HG02623 (cell line): ENCODE measurements at regions not wholly inside any gene's neighbourhood (a gene's known extent, or its start where the extent isn't known, plus 50 kb on each side); places are given as distances from the start of the nearest gene placed in this dataset.

Source experiments
- ATAC-seq: cut with Tn5 transposase; IDR thresholded peaks from one replicate; pipeline ENCODE4 v1.9.1; 2021; ENCODE audit warnings: moderate library complexity; ENCODE audit not compliant: unreplicated experiment

GRCh38 chr22:46053563-46054090 is 76.7 kb upstream of the WNT7B start:
- no peak for ATAC-seq

- ATAC-seq: no peak
Measured at GRCh38 chr22:46054091-46055073, 77.4 kb upstream of the WNT7B start.

- ATAC-seq: no peak
Measured at GRCh38 chr22:46055181-46055875, 78.4 kb upstream of the WNT7B start.

GRCh38 chr22:46055911-46056545 is 79.1 kb upstream of the WNT7B start:
- no peak for ATAC-seq

- no peak for ATAC-seq
Measured at GRCh38 chr22:46056546-46057245, 79.7 kb upstream of the WNT7B start.

- ATAC-seq: no peak
Measured at GRCh38 chr22:46057246-46058090, 80.5 kb upstream of the WNT7B start.

- ATAC-seq: peak; percentile 60
Measured at GRCh38 chr22:46058091-46058420, 81.1 kb upstream of the WNT7B start.

GRCh38 chr22:46058591-46059519 is 81.9 kb upstream of the WNT7B start:
- ATAC-seq: no peak

- ATAC-seq: no peak
Measured at GRCh38 chr22:46060292-46061123, 83.5 kb upstream of the WNT7B start.

GRCh38 chr22:46061124-46061500 is 84.2 kb upstream of the WNT7B start:
- no peak for ATAC-seq

GRCh38 chr22:46061501-46062231 is 84.7 kb upstream of the WNT7B start:
- ATAC-seq: no peak

GRCh38 chr22:46062232-46062615 is 85.3 kb upstream of the WNT7B start:
- ATAC-seq: no peak

GRCh38 chr22:46062971-46063631 is 86.1 kb upstream of the WNT7B start:
- no peak for ATAC-seq

- no peak for ATAC-seq
Measured at GRCh38 chr22:46063846-46064227, 86.5 kb upstream of the PPARA start.

GRCh38 chr22:46064228-46064965 is 85.9 kb upstream of the PPARA start:
- no peak for ATAC-seq

GRCh38 chr22:46064966-46065666 is 85.2 kb upstream of the PPARA start:
- ATAC-seq: no peak
